SK-N-MC (cell line): ENCODE measurements at regions not wholly inside any gene's neighbourhood (a gene's known extent, or its start where the extent isn't known, plus 50 kb on each side); places are given as distances from the start of the nearest gene placed in this dataset.

Source experiments
- EZH2 ChIP-seq: fragments of 200-600 bp; sonication (generic); IDR thresholded peaks from one replicate; pipeline ENCODE4 v1.6.1; 2017; ENCODE audit warnings: antibody characterized with exemption
- FOXP2 ChIP-seq: optimal IDR thresholded peaks from 2 replicates; pipeline ENCODE3; 2011; ENCODE audit warnings: mild to moderate bottlenecking, moderate library complexity; ENCODE audit not compliant: insufficient read depth; ENCODE audit errors: extremely low read length, control extremely low read depth
- POLR2AphosphoS5 ChIP-seq: IDR thresholded peaks from 2 replicates; pipeline ENCODE4 v1.6.1; 2012; ENCODE audit warnings: mild to moderate bottlenecking, low read depth, low read length, borderline replicate concordance

GRCh38 chr5:29547236-29547865, 1646.1 kb upstream of the CDH6 start:
- TF ChIP-seq EZH2 (no peak), POLR2AphosphoS5 (no peak), FOXP2 (no peak)
